ENCODE measurements at regions not wholly inside any gene's neighbourhood (a gene's known extent, or its start where the extent isn't known, plus 50 kb on each side); places are given as distances from the start of the nearest gene placed in this dataset.

DNA sequence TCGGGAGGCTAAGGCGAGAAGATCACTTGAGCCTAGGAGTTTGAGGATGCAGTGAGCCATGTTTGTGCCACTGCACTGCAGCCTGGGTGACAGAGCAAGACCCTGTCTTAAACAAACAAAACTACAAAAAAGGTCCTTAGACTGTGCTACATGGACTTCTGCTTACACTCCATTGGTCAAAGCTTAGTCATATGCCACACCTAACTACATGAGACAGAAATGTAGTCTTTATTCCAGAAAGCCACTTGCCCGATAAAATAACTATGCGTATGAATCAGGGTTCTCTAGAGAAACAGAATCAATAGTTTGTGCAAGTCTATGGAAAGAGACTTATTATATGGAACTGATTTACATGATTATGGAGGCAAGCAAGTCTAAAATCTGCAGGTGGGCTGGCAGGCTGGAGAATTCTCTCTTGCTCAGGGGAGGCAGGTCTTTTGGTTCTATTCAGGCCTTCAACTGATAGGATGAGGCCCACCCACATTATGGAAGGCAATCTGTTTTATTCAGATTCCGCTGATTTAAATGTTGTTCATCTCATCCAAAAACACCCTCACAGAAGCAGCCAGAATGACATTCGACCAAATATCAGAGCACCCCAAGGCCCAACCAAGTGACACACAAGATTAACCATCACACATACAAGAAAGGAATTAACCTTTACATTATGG lies 114.4 kb upstream of the SIX2 start:
- no peak for TF ChIP-seq CTCF (IDR thresholded peaks at IDR 0.05)
- no peak for TF ChIP-seq POLR2A (IDR thresholded peaks at IDR 0.05)

Data from ovary (tissue), 3 donors.